DOHH2 (cell line): ENCODE measurements at regions not wholly inside any gene's neighbourhood (a gene's known extent, or its start where the extent isn't known, plus 50 kb on each side); places are given as distances from the start of the nearest gene placed in this dataset.

Experiments
- H3F3A ChIP-seq: fragments of 200-600 bp; sonication (generic), shearing (Covaris generic); 2 replicates; pipeline ENCODE4 v1.6.0; 2016; ENCODE audit warnings: antibody characterized with exemption, mild to moderate bottlenecking; ENCODE audit not compliant: control insufficient read depth, insufficient read depth
- H3K27ac ChIP-seq: fragments of 200-600 bp; sonication (generic); 2 replicates; pipeline ENCODE4 v1.5.1; 2014; ENCODE audit warnings: low read depth, mild to moderate bottlenecking, low read length, moderate library complexity
- H3K27me3 ChIP-seq: fragments of 200-600 bp; sonication (generic); 2 replicates; pipeline ENCODE4 v1.6.1; 2014; ENCODE audit warnings: mild to moderate bottlenecking, low read length, mixed read lengths; ENCODE audit not compliant: control insufficient read depth
- H3K36me3 ChIP-seq: fragments of 200-600 bp; sonication (generic); 2 replicates; pipeline ENCODE4 v1.6.1; 2014; ENCODE audit warnings: mild to moderate bottlenecking, low read length, moderate library complexity, mixed read lengths; ENCODE audit not compliant: control insufficient read depth
- H3K4me1 ChIP-seq: fragments of 200-600 bp; sonication (generic); 2 replicates; pipeline ENCODE4 v1.6.1; 2014; ENCODE audit warnings: mild to moderate bottlenecking, low read length, mixed read lengths; ENCODE audit not compliant: control insufficient read depth
- H3K4me2 ChIP-seq: fragments of 200-600 bp; sonication (generic); 2 replicates; pipeline ENCODE4 v1.6.0; 2014; ENCODE audit warnings: mild to moderate bottlenecking, low read length, moderate library complexity
- H3K4me3 ChIP-seq: fragments of 200-600 bp; sonication (generic); 2 replicates; pipeline ENCODE4 v1.5.1; 2014; ENCODE audit warnings: mild to moderate bottlenecking, low read length, mixed read lengths
- H3K79me2 ChIP-seq: fragments of 200-600 bp; sonication (generic); 2 replicates; pipeline ENCODE4 v1.6.1; 2014; ENCODE audit warnings: mild to moderate bottlenecking, low read length, mixed read lengths; ENCODE audit not compliant: control insufficient read depth
- H3K9me2 ChIP-seq: fragments of 200-600 bp; sonication (generic); replicated peaks from 2 replicates; pipeline ENCODE4 v1.6.1; 2014; ENCODE audit warnings: mild to moderate bottlenecking, low read length, mixed read lengths; ENCODE audit not compliant: control insufficient read depth
- H3K9me3 ChIP-seq: fragments of 200-600 bp; sonication (generic); 2 replicates; pipeline ENCODE4 v1.6.1; 2014; ENCODE audit warnings: antibody characterized with exemption, low read length, mixed read lengths; ENCODE audit not compliant: control insufficient read depth, insufficient read depth
- H4K20me1 ChIP-seq: fragments of 200-600 bp; sonication (generic); 2 replicates; pipeline ENCODE4 v1.6.0; 2014; ENCODE audit warnings: low read depth, mild to moderate bottlenecking, antibody characterized with exemption, low read length, moderate library complexity; ENCODE audit not compliant: control insufficient read depth, insufficient read depth
- EZH2phosphoT487 ChIP-seq: fragments of 200-600 bp; sonication (generic); IDR thresholded peaks from 2 replicates; pipeline ENCODE4 v1.6.1; 2017; ENCODE audit warnings: borderline replicate concordance, mild to moderate bottlenecking, antibody characterized with exemption, low read length, moderate library complexity, mixed read lengths
- TF ChIP-seq, protein P1 (sequence below): fragments of 200-600 bp; sonication (generic); IDR thresholded peaks from one replicate; pipeline ENCODE4 v1.5.1; 2014; ENCODE audit warnings: antibody characterized with exemption, mild to moderate bottlenecking, low read depth, low read length; ENCODE audit not compliant: poor library complexity, severe bottlenecking

- no peaks in the 10 kb centered on the region for H3K79me2 ChIP-seq
- no peak overlapping the region for H3K27ac ChIP-seq
- H3K27me3 ChIP-seq: no peaks in the 10 kb centered on the region
- no peaks in the 10 kb centered on the region for H3F3A ChIP-seq
- H4K20me1 ChIP-seq: no peaks in the 10 kb centered on the region
- H3K4me2 ChIP-seq: no peak overlapping the region
- H3K9me2 ChIP-seq: no peaks in the 10 kb centered on the region; the same call in 1 of the 2 replicates
- H3K36me3 ChIP-seq: no peaks in the 10 kb centered on the region
- H3K9me3 ChIP-seq: no peaks in the 10 kb centered on the region
- no peak overlapping the region for H3K4me3 ChIP-seq
- TF ChIP-seq, protein P1, sequence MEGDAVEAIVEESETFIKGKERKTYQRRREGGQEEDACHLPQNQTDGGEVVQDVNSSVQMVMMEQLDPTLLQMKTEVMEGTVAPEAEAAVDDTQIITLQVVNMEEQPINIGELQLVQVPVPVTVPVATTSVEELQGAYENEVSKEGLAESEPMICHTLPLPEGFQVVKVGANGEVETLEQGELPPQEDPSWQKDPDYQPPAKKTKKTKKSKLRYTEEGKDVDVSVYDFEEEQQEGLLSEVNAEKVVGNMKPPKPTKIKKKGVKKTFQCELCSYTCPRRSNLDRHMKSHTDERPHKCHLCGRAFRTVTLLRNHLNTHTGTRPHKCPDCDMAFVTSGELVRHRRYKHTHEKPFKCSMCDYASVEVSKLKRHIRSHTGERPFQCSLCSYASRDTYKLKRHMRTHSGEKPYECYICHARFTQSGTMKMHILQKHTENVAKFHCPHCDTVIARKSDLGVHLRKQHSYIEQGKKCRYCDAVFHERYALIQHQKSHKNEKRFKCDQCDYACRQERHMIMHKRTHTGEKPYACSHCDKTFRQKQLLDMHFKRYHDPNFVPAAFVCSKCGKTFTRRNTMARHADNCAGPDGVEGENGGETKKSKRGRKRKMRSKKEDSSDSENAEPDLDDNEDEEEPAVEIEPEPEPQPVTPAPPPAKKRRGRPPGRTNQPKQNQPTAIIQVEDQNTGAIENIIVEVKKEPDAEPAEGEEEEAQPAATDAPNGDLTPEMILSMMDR: no peak
- no peak for TF ChIP-seq EZH2phosphoT487
- no peaks in the 10 kb centered on the region for H3K4me1 ChIP-seq
Observed at GRCh38 chr18:27242392-27243047, 57.4 kb upstream of the CHST9 start.

- no peaks in the 10 kb centered on the region for H4K20me1 ChIP-seq
- no peak overlapping the region for H3K4me3 ChIP-seq
- H3K9me3 ChIP-seq: no peaks in the 10 kb centered on the region
- H3K4me1 ChIP-seq: no peaks in the 10 kb centered on the region
- no peaks in the 10 kb centered on the region for H3K36me3 ChIP-seq
- no peaks in the 10 kb centered on the region for H3F3A ChIP-seq
- no peaks in the 10 kb centered on the region for H3K27me3 ChIP-seq
- no peak overlapping the region for H3K27ac ChIP-seq
- no peak overlapping the region for H3K4me2 ChIP-seq
- H3K79me2 ChIP-seq: no peaks in the 10 kb centered on the region
- H3K9me2 ChIP-seq: no peaks in the 10 kb centered on the region; the same call in 1 of the 2 replicates
- TF ChIP-seq, protein P1: no peak
- no peak for TF ChIP-seq EZH2phosphoT487
Observed at GRCh38 chr18:27240383-27240782, 55.3 kb upstream of the CHST9 start.

DNA sequence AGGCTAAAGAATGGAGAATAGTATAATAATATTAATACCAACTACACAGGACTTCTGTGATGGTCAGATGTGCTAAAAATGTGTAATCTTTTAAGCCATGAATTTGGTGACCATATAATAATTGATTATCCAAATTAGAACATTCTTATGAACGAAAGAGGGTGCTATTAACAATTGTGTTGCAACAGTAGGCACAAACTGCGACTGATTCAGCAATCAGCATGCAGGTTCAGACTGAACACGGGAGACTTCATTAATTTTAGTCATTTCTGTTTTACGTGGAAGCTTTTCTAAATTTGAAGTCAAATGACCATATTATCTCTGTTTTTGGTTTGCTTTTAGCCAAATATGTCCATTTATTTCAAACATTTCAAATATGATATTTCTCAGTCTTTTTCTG is 54.6 kb upstream of the CHST9 start:
- Histone ChIP-seq H3K27ac (no peak overlapping the region), H3F3A (no peaks in the 10 kb centered on the region)
- TF ChIP-seq EZH2phosphoT487: no peak
- TF ChIP-seq, protein P1: no peak

More for the DNA sequence above, 54.6 kb upstream of the CHST9 start:
- H3K36me3 ChIP-seq: no peaks in the 10 kb centered on the region
- no peaks in the 10 kb centered on the region for H3K4me1 ChIP-seq
- H3K27me3 ChIP-seq: no peaks in the 10 kb centered on the region
- H3K4me3 ChIP-seq: no peak overlapping the region
- no peaks in the 10 kb centered on the region for H3K79me2 ChIP-seq
- no peaks in the 10 kb centered on the region for H3K9me3 ChIP-seq
- no peak overlapping the region for H3K4me2 ChIP-seq
- no peaks in the 10 kb centered on the region; the same call in 1 of the 2 replicates for H3K9me2 ChIP-seq
- no peaks in the 10 kb centered on the region for H4K20me1 ChIP-seq
